LNCAP (cell line): ENCODE measurements at regions not wholly inside any gene's neighbourhood (a gene's known extent, or its start where the extent isn't known, plus 50 kb on each side); places are given as distances from the start of the nearest gene placed in this dataset.

Source experiments
- CTCF ChIP-seq: fragments of 450-650 bp; IDR thresholded peaks from 2 replicates; pipeline ENCODE4 v1.5.1; 2017; ENCODE audit warnings: mild to moderate bottlenecking

DNA sequence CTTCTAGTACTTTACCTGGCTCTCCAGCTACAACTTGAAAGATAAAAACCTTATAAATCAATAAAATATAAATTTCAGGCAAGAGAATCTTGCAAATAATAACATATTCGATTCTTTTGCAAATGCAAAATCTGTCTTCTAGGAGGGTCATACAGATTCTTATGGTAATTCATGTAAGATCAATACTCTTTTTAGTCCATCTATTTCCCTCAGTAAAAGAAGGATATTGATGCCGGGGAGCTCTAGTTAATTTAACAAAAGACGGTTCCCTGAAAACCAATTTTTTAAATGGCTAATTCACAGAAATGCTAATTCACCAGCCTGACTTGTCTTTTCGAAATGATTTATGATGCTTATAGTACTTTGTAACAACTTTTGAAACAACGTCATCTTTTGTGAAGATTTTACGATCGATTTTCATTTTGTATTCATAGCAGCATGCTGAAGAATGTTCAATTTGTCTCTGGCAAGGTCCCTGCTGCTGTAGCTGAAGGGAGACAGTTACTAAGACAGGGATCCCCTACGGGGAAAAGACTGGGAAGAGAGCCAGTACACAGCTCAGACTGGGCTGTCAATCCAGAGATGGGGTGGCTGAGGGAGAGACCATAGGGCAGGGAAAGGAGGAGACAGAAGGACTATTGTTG, 90.6 kb upstream of the SPAG17 start:
- TF ChIP-seq CTCF: no peak

GRCh38 chr1:118272884-118273283, 87.9 kb upstream of the SPAG17 start:
- no peak for TF ChIP-seq CTCF

DNA sequence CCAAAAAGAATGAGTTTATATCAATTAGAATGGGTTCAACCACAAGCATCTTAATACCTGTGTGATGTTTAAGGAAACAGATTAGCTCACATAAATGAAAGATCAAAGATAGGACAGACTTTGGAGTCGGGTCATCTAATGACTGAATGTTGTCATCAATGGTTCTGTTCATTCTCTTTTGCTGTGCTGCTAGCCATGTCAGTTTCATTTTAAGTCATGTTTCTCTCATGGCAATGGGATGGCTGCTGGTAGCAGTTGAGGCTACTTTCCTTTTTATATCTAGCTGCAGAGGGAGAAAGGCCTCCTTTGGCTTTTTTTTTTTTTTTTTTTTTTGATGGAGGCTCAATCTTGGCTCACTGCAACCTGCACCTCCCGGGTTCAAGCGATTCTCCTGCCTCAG, 86.9 kb upstream of the SPAG17 start:
- TF ChIP-seq CTCF: no peak

DNA sequence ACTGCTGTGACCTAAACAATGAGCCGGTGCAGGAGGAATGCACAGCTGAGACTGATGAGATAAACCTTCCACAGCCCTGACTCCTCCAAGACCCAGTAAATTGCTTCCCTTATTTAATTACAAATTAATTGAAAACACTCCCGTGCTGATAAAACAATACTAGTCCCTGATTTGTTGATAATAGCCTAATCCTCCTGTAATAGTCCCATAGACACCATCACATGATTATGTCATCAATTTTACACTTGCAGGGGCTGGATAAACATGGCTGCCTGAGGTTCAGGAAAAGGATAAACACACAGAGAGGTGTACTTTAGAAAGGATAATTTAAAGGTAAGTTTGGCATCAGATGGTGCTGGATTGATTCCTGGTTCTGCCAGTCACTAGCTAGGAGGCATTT, 84.6 kb upstream of the SPAG17 start:
- TF ChIP-seq CTCF: no peak

DNA sequence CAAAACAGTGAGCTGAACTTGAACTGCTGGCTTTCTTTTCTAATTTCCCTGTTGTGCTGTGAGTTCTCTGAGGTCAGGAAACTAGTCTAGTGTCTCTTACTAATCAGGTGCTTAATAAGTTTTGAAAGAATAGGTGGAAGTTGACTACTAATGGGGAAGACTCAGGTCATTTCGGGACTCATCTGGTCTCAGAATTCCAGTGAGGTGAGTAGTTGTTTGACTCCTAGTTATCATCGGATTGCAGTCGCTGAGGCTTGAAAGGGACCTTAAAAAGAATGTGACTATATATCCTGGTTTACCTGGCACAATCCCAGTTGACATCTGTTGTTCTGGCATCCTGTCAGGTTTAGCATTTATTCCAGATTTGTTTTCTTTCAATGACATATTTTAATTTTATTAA, 81.4 kb upstream of the SPAG17 start:
- TF ChIP-seq CTCF: no peak

DNA sequence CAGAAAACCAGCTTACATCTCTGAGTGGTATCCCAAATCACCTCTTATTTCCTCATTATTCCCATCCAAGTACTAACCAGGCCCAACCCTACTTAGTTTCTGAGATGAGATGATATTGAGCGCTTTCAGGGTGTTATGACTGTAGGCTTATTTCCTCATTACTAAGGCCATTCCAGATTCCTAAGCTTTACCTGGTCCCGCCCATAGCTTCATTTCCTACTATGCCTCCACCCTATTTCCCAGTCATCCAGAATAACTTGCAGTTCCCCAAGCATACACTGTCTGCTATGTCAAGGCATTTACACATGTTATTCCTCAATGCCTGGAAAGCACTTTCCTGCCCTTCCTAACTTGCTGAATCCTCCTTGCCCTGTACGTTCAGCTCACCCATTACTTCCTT, 79.3 kb upstream of the SPAG17 start:
- no peak for TF ChIP-seq CTCF

- no peak for TF ChIP-seq CTCF
Measured at GRCh38 chr1:118262865-118263264, 77.8 kb upstream of the SPAG17 start.

GRCh38 chr1:118258975-118259374, 73.9 kb upstream of the SPAG17 start:
- TF ChIP-seq CTCF: no peak
